ENCODE measurements at regions not wholly inside any gene's neighbourhood (a gene's known extent, or its start where the extent isn't known, plus 50 kb on each side); places are given as distances from the start of the nearest gene placed in this dataset.

DNA sequence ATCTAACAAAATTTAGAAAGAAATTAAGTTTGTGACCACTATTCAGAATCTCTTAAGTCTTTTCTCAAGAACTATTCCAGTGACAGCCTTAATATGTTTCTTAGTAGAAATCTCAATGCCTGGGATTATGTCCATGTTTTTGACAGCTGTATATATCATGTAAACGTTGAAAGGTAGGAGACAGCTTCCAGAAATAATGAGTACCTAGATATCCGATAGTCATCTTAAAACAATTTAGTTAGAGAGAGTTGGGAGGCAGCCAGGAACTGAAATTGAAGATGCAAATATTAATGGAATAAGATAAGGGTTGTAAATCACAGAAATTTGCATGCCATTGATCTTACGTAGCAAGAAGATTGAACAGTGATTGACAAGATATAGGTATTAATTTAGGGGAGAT lies 955.2 kb downstream of the JRKL start:
- ChIA-PET POLR2A (ENCODE audit: unreplicated experiment) (no interaction called here), CTCF (interaction anchor here (0.5 kb wide), 1 partner anchor 93 kb away, joined by 3 read pairs; no protein-coding TSS in a partner anchor)
- H2BK20ac ChIP-seq (ENCODE audit: low read depth, low read length), result no peak overlapping the region
- no peaks in the 10 kb centered on the region for H4K20me1 ChIP-seq (ENCODE audit: insufficient read depth, low read length)
- DNase-seq, result no peak
- no peak overlapping the region for H3K9ac ChIP-seq (ENCODE audit: low read depth, low read length)
- in situ Hi-C loops (cut with MboI; ENCODE audit: low sequenced_read_pairs), result no loop called here
- no peak overlapping the region for H2BK15ac ChIP-seq (ENCODE audit: low read depth, low read length)
- H3K36me3 ChIP-seq (ENCODE audit: control insufficient read depth, insufficient read depth, low read length), result no peaks in the 10 kb centered on the region
- no peak overlapping the region for H4K5ac ChIP-seq (ENCODE audit: low read depth, low read length)
- no peak overlapping the region for H4K91ac ChIP-seq (ENCODE audit: insufficient read depth, low read depth, low read length)
- no peak overlapping the region for H2BK120ac ChIP-seq (ENCODE audit: low read depth, low read length)
- H3K79me1 ChIP-seq (ENCODE audit: low read depth in 1 of 2, low read length in 2 of 2), result no peaks in the 10 kb centered on the region
- no peak for ATAC-seq (ENCODE audit: low read depth)
- no peak overlapping the region for H3K18ac ChIP-seq (ENCODE audit: low read depth, low read length)
- no peak overlapping the region for H3K23ac ChIP-seq (ENCODE audit: low read depth, low read length)
- dilution Hi-C loops (cut with HindIII; ENCODE audit: low sequenced_read_pairs, unreplicated experiment), result no loop called here
- no peak for TF ChIP-seq RCOR1 (IDR thresholded peaks at IDR 0.05; ENCODE audit: insufficient replicate concordance, low read length)
- TF ChIP-seq, protein P1, sequence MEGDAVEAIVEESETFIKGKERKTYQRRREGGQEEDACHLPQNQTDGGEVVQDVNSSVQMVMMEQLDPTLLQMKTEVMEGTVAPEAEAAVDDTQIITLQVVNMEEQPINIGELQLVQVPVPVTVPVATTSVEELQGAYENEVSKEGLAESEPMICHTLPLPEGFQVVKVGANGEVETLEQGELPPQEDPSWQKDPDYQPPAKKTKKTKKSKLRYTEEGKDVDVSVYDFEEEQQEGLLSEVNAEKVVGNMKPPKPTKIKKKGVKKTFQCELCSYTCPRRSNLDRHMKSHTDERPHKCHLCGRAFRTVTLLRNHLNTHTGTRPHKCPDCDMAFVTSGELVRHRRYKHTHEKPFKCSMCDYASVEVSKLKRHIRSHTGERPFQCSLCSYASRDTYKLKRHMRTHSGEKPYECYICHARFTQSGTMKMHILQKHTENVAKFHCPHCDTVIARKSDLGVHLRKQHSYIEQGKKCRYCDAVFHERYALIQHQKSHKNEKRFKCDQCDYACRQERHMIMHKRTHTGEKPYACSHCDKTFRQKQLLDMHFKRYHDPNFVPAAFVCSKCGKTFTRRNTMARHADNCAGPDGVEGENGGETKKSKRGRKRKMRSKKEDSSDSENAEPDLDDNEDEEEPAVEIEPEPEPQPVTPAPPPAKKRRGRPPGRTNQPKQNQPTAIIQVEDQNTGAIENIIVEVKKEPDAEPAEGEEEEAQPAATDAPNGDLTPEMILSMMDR (conservative IDR thresholded peaks at IDR 0.05; ENCODE audit: low read depth, low read length), result no peak
- TF ChIP-seq, protein P2, sequence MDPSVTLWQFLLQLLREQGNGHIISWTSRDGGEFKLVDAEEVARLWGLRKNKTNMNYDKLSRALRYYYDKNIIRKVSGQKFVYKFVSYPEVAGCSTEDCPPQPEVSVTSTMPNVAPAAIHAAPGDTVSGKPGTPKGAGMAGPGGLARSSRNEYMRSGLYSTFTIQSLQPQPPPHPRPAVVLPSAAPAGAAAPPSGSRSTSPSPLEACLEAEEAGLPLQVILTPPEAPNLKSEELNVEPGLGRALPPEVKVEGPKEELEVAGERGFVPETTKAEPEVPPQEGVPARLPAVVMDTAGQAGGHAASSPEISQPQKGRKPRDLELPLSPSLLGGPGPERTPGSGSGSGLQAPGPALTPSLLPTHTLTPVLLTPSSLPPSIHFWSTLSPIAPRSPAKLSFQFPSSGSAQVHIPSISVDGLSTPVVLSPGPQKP (IDR thresholded peaks at IDR 0.05; ENCODE audit: borderline replicate concordance, low read depth, low read length), result no peak
- TF ChIP-seq NFE2L2 (IDR thresholded peaks at IDR 0.05; ENCODE audit: low read depth, low read length), result no peak
- no peak for TF ChIP-seq CHD1 (IDR thresholded peaks at IDR 0.05; ENCODE audit: low read depth, low read length)
- TF ChIP-seq BHLHE40 (IDR thresholded peaks at IDR 0.05; ENCODE audit: low read depth, low read length), result no peak
- no peak for TF ChIP-seq RAD21 (IDR thresholded peaks at IDR 0.05; ENCODE audit: low read length)
- TF ChIP-seq MXI1 (IDR thresholded peaks at IDR 0.05; ENCODE audit: borderline replicate concordance, low read depth, low read length), result no peak
- TF ChIP-seq MAFK (IDR thresholded peaks at IDR 0.05; ENCODE audit: low read depth, low read length), result no peak
- no peak for TF ChIP-seq MAZ (IDR thresholded peaks at IDR 0.05; ENCODE audit: borderline replicate concordance, low read depth, low read length)
- no peak for TF ChIP-seq FOS (IDR thresholded peaks at IDR 0.05; ENCODE audit: low read depth, low read length)
- TF ChIP-seq RFX5 (IDR thresholded peaks at IDR 0.05; ENCODE audit: low read depth, low read length), result no peak
- TF ChIP-seq CEBPB (IDR thresholded peaks at IDR 0.05; ENCODE audit: low read depth, low read length), result no peak
- intact Hi-C loops (cut with micrococcal nuclease), result no loop called here
- H3K56ac ChIP-seq (ENCODE audit: extremely low read depth, insufficient read depth, low read length), result no peak overlapping the region
- H3K14ac ChIP-seq (replicated peaks; ENCODE audit: low read depth, low read length), result no peak overlapping the region
- H2AK9ac ChIP-seq (replicated peaks; ENCODE audit: low read depth, low read length, poor library complexity), result no peak overlapping the region
- no peaks in the 10 kb centered on the region for H3K4me1 ChIP-seq (ENCODE audit: control insufficient read depth, insufficient read depth, low read length)
- H3K27me3 ChIP-seq (ENCODE audit: control insufficient read depth, insufficient read depth, low read length), result no peaks in the 10 kb centered on the region
- no peak overlapping the region for H3K27ac ChIP-seq (ENCODE audit: insufficient read depth, low read length)
- H3K9me1 ChIP-seq (ENCODE audit: insufficient read depth, low read length), result no peaks in the 10 kb centered on the region
- no peak overlapping the region for H3K4me2 ChIP-seq (ENCODE audit: low read depth, low read length)
- no peak overlapping the region for H3K4ac ChIP-seq (ENCODE audit: low read depth, low read length)
- H2AK5ac ChIP-seq (ENCODE audit: low read depth, low read length), result no peak overlapping the region
- H2BK5ac ChIP-seq (ENCODE audit: low read depth, low read length, poor library complexity, severe bottlenecking), result no peak overlapping the region
- no TSS peak for BruUV-seq (replicated peaks)
- H4K8ac ChIP-seq (ENCODE audit: low read depth in 2 of 2, low read length in 2 of 2), result no peak overlapping the region
- H3K4me3 ChIP-seq (ENCODE audit: insufficient read depth, low read depth, low read length), result no peak overlapping the region
- WGBS, 2 experiments (ENCODE audit: extremely low coverage in 2 of 2, insufficient read length in 1 of 2), result no CpG with 5 or more reads among the region's 3 CpGs
- no peak overlapping the region for H2AFZ ChIP-seq (replicated peaks; ENCODE audit: low read length, poor library complexity)
- H3K9me3 ChIP-seq (ENCODE audit: control insufficient read depth, insufficient read depth, low read length), result peaks cover 4% of the 10 kb centered on the region

Measured in IMR-90 (cell line).